ENCODE measurements at regions not wholly inside any gene's neighbourhood (a gene's known extent, or its start where the extent isn't known, plus 50 kb on each side); places are given as distances from the start of the nearest gene placed in this dataset.

- Histone ChIP-seq H3K27me3 (ENCODE audit: insufficient read depth, low read length) (no peaks in the 10 kb centered on the region), H3K4me3 (ENCODE audit: insufficient read depth, low read length) (no peak overlapping the region), H3K36me3 (ENCODE audit: insufficient read depth, low read length) (no peaks in the 10 kb centered on the region), H3K79me2 (ENCODE audit: insufficient read depth, low read length) (no peaks in the 10 kb centered on the region), H3K4me2 (ENCODE audit: insufficient read depth, low read length) (no peak overlapping the region), H2AFZ (ENCODE audit: low read length) (no peak overlapping the region), H4K20me1 (ENCODE audit: insufficient read depth, low read length) (no peaks in the 10 kb centered on the region), H3K9me3 (ENCODE audit: low read depth, low read length) (no peaks in the 10 kb centered on the region), H3K4me1 (ENCODE audit: insufficient read depth, low read length) (no peaks in the 10 kb centered on the region), H3K27ac (ENCODE audit: low read depth, low read length) (no peak overlapping the region)
- no peak for DNase-seq (ENCODE audit: insufficient read length, low spot score, missing footprints)
- TF ChIP-seq CTCF (IDR thresholded peaks at IDR 0.05; ENCODE audit: extremely low read depth, low read depth, low read length) = no peak
These were observed 202.0 kb downstream of the BCAT1 start for GRCh38 chr12:24746864-24747263.

GRCh38 chr12:24746006-24746671 lies 202.8 kb downstream of the BCAT1 start:
- H3K79me2 ChIP-seq (ENCODE audit: insufficient read depth, low read length) = no peaks in the 10 kb centered on the region
- no peaks in the 10 kb centered on the region for H3K4me1 ChIP-seq (ENCODE audit: insufficient read depth, low read length)
- DNase-seq (ENCODE audit: insufficient read length, low spot score, missing footprints) = no peak
- no peaks in the 10 kb centered on the region for H4K20me1 ChIP-seq (ENCODE audit: insufficient read depth, low read length)
- no peaks in the 10 kb centered on the region for H3K36me3 ChIP-seq (ENCODE audit: insufficient read depth, low read length)
- no peak overlapping the region for H3K27ac ChIP-seq (ENCODE audit: low read depth, low read length)
- no peaks in the 10 kb centered on the region for H3K9me3 ChIP-seq (ENCODE audit: low read depth, low read length)
- H3K4me3 ChIP-seq (ENCODE audit: insufficient read depth, low read length) = no peak overlapping the region
- H3K27me3 ChIP-seq (ENCODE audit: insufficient read depth, low read length) = no peaks in the 10 kb centered on the region
- no peak overlapping the region for H2AFZ ChIP-seq (ENCODE audit: low read length)
- no peak for TF ChIP-seq CTCF (IDR thresholded peaks at IDR 0.05; ENCODE audit: extremely low read depth, low read depth, low read length)
- H3K4me2 ChIP-seq (ENCODE audit: insufficient read depth, low read length) = no peak overlapping the region

GRCh38 chr12:24743941-24744793 lies 204.7 kb downstream of the BCAT1 start:
- Histone ChIP-seq H3K27me3 (ENCODE audit: insufficient read depth, low read length) (no peaks in the 10 kb centered on the region), H3K4me3 (ENCODE audit: insufficient read depth, low read length) (no peak overlapping the region), H4K20me1 (ENCODE audit: insufficient read depth, low read length) (no peaks in the 10 kb centered on the region), H3K27ac (ENCODE audit: low read depth, low read length) (no peak overlapping the region), H3K36me3 (ENCODE audit: insufficient read depth, low read length) (no peaks in the 10 kb centered on the region), H3K9me3 (ENCODE audit: low read depth, low read length) (no peaks in the 10 kb centered on the region), H2AFZ (ENCODE audit: low read length) (no peak overlapping the region), H3K4me1 (ENCODE audit: insufficient read depth, low read length) (no peaks in the 10 kb centered on the region), H3K4me2 (ENCODE audit: insufficient read depth, low read length) (no peak overlapping the region), H3K79me2 (ENCODE audit: insufficient read depth, low read length) (no peaks in the 10 kb centered on the region)
- DNase-seq (ENCODE audit: insufficient read length, low spot score, missing footprints) = no peak
- no peak for TF ChIP-seq CTCF (IDR thresholded peaks at IDR 0.05; ENCODE audit: extremely low read depth, low read depth, low read length)

- H3K27ac ChIP-seq (ENCODE audit: low read depth, low read length) = no peak overlapping the region
- H3K4me1 ChIP-seq (ENCODE audit: insufficient read depth, low read length) = no peaks in the 10 kb centered on the region
- no peaks in the 10 kb centered on the region for H3K27me3 ChIP-seq (ENCODE audit: insufficient read depth, low read length)
- no peaks in the 10 kb centered on the region for H3K36me3 ChIP-seq (ENCODE audit: insufficient read depth, low read length)
- H4K20me1 ChIP-seq (ENCODE audit: insufficient read depth, low read length) = no peaks in the 10 kb centered on the region
- H3K4me3 ChIP-seq (ENCODE audit: insufficient read depth, low read length) = no peak overlapping the region
- TF ChIP-seq CTCF (IDR thresholded peaks at IDR 0.05; ENCODE audit: extremely low read depth, low read depth, low read length) = no peak
- no peak overlapping the region for H3K4me2 ChIP-seq (ENCODE audit: insufficient read depth, low read length)
- no peak overlapping the region for H2AFZ ChIP-seq (ENCODE audit: low read length)
- no peaks in the 10 kb centered on the region for H3K9me3 ChIP-seq (ENCODE audit: low read depth, low read length)
- no peak for DNase-seq (ENCODE audit: insufficient read length, low spot score, missing footprints)
- H3K79me2 ChIP-seq (ENCODE audit: insufficient read depth, low read length) = no peaks in the 10 kb centered on the region
These were observed 206.5 kb downstream of the BCAT1 start for GRCh38 chr12:24742378-24742777.
